ENCODE measurements at regions not wholly inside any gene's neighbourhood (a gene's known extent, or its start where the extent isn't known, plus 50 kb on each side); places are given as distances from the start of the nearest gene placed in this dataset.

GRCh38 chrX:85517994-85518718, 138.7 kb upstream of the POF1B start:
- DNase-seq, result no peak

- DNase-seq, result no peak
Observed at GRCh38 chrX:85516131-85516530, 136.7 kb upstream of the POF1B start.

GRCh38 chrX:85506871-85507270, 127.4 kb upstream of the POF1B start:
- DNase-seq, result no peak

GRCh38 chrX:85505801-85506200, 126.3 kb upstream of the POF1B start:
- DNase-seq, result no peak

GRCh38 chrX:85504381-85504780, 124.9 kb upstream of the POF1B start:
- DNase-seq, result no peak

GRCh38 chrX:85503258-85504158, 124.0 kb upstream of the POF1B start:
- DNase-seq, result no peak

GRCh38 chrX:85501349-85501748, 121.9 kb upstream of the POF1B start:
- no peak for DNase-seq

GRCh38 chrX:85499400-85499799, 119.9 kb upstream of the POF1B start:
- DNase-seq, result no peak

- no peak for DNase-seq
Observed at GRCh38 chrX:85493821-85494220, 114.4 kb upstream of the POF1B start.

GRCh38 chrX:85454295-85454694, 74.8 kb upstream of the POF1B start:
- no peak for DNase-seq

- no peak for DNase-seq
Observed at GRCh38 chrX:85444613-85445012, 65.1 kb upstream of the POF1B start.
